KBM-7 (cell line): ENCODE measurements at regions not wholly inside any gene's neighbourhood (a gene's known extent, or its start where the extent isn't known, plus 50 kb on each side); places are given as distances from the start of the nearest gene placed in this dataset.
"Not testable (repeated sequence)": the region's sequence is repeated elsewhere in the genome, so short reads cannot be mapped to it uniquely, and the experiment has no call there.

Experiments
- DNase-seq: peaks from one replicate; pipeline ENCODE4 v3.0.0-alpha.2; 2015
- in situ Hi-C: fragments of 300-500 bp; cut with MboI; formaldehyde crosslinking; loops from 2 replicates; pipeline ENCODE4 v1.14.3; 2020; ENCODE audit warnings: low sequenced_read_pairs, low pct_unique_long_range_greater_than_20kb, mixed read lengths

- in situ Hi-C loops, DNase-seq: not testable (repeated sequence)
These were observed 61.8 kb upstream of the NBPF20 start for GRCh38 chr1:145487156-145487555.

DNA sequence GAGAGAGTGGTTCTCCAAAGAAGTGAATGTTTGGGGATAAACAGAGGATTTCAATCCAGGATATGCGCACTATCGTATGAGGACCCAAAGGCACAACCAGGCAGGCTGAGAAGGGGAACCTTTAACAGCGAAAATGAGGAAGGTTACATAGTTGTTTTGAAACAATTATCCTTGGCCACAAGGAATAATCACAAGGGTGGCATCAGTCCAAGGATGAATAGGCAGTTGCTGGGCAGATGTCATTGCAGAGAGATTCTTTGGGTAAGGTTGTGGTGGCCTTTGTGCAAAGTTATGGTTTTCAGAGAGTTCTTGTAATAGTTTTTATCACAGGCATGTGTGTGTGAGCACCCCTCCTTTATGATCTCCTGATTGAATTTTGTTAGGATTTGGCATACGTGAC lies 58.9 kb upstream of the NBPF20 start:
- peak; percentile 17 for DNase-seq
- in situ Hi-C loops = not testable (repeated sequence)

- not testable (repeated sequence) for DNase-seq
These were observed 56.9 kb upstream of the NBPF20 start for GRCh38 chr1:145482214-145482860.

GRCh38 chr1:145475962-145476361 lies 50.6 kb upstream of the NBPF20 start:
- DNase-seq, in situ Hi-C loops: not testable (repeated sequence)

More at GRCh38 chr1:145482214-145482860, 56.9 kb upstream of the NBPF20 start:
- in situ Hi-C loops = not testable (repeated sequence)

GRCh38 chr1:145475369-145475915 lies 50.0 kb upstream of the NBPF20 start:
- in situ Hi-C loops, DNase-seq: not testable (repeated sequence)
